Fibroblast of skin of right quadriceps (primary cell): ENCODE measurements at regions not wholly inside any gene's neighbourhood (a gene's known extent, or its start where the extent isn't known, plus 50 kb on each side); places are given as distances from the start of the nearest gene placed in this dataset.
A peak's percentile ranks its signal among the peaks of the same experiment; 100 is the strongest.

Experiments
- DNase-seq: peaks from one replicate; pipeline ENCODE4 v3.0.0-alpha.2; 2013

DNA sequence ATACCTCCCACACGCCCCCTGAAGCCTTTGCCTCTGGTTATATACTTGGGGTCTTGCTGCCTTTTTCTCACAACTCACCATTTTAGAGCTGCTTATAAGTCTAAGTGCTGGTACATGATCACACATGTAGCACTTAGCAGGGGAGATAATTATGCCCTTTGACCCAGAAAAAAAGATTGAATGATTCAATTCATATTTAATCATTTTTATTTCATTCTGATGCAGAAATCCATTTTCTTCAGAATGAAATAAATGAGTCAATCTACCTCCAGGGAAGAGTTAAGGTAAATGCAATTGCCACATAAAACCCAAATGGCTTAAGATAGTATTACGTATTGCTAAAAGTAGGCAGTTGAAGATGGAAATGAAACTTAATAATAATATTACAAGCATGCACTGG, 414.6 kb upstream of the PRICKLE1 start:
- no peak for DNase-seq

GRCh38 chr12:42996869-42997431, 407.4 kb upstream of the PRICKLE1 start:
- DNase-seq = no peak

GRCh38 chr12:42992826-42993225, 403.3 kb upstream of the PRICKLE1 start:
- DNase-seq = peak; percentile 1

GRCh38 chr12:42990387-42990786, 400.8 kb upstream of the PRICKLE1 start:
- DNase-seq = no peak

DNA sequence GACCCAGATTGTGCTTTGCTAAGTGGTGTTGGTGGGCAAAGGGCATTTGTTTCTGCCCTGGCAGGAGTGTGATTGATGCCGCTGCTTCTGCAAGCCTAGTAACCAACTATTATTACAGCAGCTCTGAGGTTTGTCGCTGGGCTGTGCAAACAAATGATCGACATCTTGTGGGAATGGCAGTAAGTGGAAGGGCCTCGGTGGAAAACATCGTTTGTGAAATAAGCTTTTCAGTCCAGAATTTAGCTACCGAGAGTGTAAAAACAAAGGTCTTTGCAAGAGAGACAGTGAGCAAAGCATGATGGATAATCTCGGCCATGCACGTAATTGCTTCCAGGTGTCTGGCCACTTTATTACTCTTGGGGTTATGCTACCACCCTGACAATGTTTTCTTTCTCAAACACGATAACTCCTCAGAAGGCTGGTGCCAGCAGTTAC, 397.7 kb upstream of the PRICKLE1 start:
- DNase-seq = no peak

DNA sequence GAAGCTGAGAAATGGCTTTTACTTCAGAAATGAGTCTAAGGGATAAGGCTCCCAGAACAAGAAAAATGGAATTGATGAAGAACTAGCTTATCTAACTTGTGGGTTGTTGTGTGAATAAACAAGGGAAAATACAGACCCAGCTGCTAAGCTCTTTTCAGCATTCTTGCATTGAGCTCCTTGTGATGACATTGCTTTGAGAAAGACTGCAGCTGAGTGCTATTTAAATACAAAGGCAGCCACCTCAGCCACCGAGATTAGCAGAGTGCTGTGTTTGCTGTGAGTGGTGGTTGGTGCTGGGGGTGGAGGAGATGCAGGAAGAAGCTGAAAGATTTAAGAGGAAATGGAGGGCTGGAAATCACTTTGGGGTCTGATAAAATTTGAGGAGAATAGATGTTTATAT, 396.0 kb upstream of the PRICKLE1 start:
- no peak for DNase-seq

GRCh38 chr12:42982828-42983227, 393.3 kb upstream of the PRICKLE1 start:
- no peak for DNase-seq

DNA sequence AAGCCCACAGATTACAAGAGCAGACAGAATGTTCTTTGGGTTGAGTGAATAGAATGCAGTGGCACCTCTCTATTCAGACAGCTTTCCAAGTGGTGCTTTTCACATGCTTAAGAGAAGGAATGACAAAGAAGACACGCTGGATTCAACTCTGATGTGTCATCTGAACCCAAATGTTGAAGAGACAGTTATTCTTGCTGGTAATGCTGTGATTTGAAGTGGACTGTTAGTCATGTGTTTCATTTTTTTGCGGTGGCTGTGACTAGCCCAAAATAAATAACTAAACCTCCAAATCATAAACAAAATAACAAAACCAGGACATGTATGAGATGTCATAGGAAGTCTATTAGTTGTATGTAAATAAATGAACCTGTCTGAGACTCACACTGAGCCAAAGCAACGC, 391.8 kb upstream of the PRICKLE1 start:
- no peak for DNase-seq

DNA sequence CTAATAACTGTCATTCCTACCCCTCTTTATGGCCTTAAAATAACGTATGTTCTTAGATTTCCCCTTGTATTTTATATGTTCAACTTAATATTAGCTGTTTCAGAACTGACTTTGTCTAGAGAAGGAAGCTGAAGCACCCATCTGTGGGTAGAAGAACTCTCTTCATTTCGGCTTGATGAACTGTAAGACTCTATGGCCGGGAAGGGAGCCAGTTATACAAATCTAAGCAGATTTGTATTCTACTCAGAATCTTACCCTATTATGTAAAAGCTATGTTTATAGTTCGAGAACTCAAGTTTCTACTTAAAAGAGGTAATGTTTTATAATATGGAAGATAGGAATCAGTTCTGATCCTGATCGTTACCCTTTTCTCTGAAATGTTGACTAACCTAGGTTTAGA, 390.9 kb upstream of the PRICKLE1 start:
- no peak for DNase-seq

- DNase-seq = no peak
Observed at GRCh38 chr12:42979746-42980145, 390.2 kb upstream of the PRICKLE1 start.

DNA sequence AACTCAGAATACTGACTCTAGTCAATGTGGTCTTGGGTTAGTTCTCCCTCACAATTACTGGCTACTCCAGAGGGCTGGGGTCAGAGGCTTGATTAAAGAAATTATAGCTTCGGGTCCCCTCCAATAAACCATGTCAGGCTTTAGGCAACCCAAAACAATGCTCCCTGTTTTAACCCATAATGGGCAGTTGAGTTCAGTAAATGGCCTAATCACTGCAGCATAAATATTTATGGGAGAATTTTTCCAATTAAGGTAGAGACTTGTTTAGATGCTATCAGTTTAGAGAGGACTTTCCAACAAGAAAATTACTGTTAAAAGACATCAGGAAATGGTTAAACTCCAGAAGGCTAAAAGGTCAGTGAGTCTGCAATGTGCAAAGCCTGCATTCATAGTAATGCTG, 389.2 kb upstream of the PRICKLE1 start:
- DNase-seq = no peak

DNA sequence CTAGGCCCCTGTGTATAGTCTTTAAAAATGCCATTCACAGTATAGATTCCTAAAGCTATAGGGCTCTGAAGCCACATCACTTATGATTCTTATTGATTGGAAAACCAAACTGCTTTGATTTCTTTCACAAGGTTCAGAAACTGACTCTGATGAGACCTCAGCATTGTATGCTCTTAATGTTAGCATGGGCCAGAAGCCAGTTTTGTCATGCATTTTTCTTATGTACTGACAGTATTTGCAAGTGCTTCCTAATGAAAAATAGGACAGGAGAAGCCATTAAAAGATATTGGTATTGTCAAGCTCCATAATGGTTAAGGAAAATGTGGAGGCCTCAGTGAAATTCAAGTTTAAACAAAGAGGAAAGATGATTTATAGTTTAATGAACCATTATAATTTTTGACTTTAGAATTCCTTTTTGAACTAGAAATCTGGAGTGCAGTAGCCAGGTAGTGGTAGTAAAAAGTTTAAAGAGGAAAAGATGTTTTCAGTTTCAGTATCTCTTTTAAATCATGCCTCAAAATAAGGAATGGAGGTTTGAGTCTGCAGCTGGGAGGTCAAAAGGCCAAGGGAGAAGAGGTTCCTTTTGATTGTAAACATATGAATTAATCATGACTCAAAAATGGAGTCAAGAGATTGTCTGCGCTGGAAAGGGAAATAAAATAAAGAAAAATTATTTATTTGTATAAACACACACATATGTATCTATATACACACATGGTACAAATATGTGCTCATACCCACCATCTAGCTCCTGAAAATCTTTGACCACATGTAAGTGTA, 388.1 kb upstream of the PRICKLE1 start:
- no peak for DNase-seq

GRCh38 chr12:42976620-42977019, 387.1 kb upstream of the PRICKLE1 start:
- DNase-seq = no peak

DNA sequence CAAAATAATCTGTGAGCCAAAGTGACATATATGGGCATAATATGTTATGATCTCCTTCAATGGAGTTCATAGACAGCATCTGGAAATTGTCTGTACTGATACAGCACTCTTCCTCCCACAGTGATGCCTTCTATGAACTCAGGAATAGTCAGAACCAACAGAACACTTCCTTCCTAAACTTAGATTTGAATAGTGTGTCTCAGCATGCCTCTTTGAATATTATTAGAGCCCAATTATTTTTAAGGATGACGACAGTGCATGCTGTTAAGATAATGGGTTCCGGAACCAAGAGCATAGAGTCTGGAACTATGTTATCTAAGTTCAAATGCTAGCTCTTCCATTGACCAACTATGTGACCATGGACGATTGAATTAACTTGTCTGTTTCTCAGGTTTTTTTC, 386.6 kb upstream of the PRICKLE1 start:
- no peak for DNase-seq

DNA sequence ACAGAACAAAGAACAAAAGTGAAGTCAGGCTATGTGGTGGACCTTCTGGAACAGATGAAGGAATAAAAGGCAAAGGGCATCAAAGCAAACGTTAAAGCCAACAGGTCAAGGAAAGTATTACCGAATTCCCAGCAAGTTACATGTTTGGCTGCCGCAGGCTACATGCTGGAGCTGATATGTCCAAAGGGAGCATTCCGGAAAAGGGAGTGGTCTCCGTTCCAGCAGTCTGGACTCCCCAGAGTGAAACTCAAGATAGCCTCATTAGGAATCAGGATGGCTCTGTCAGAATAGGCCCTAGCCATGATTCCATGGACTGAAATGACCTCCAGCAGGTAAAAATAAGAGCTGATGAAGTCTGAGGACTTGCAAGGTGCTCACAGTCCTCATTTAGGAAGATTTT, 379.8 kb upstream of the PRICKLE1 start:
- DNase-seq = no peak

DNA sequence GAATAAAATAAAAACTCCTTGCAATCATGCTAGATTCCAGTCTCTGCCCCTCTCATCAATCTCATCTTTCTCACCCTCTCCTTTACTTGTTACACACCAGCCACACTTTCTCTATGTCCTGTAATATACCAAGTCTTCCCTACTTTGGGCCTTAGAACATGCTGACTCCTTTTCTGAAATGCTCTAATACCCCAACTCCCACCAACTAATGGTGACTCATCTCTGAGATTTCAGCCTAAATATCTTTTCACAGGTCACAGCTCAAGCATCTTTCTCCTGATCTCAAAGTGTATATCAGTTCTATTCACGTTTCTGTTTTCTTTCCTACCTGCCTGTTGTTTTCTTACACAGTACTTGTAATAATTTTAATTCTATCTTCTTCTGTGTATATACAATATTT, 378.9 kb upstream of the PRICKLE1 start:
- no peak for DNase-seq

- no peak for DNase-seq
Observed at GRCh38 chr12:42967850-42968249, 378.3 kb upstream of the PRICKLE1 start.

GRCh38 chr12:42963988-42964387, 374.4 kb upstream of the PRICKLE1 start:
- DNase-seq = no peak

GRCh38 chr12:42962384-42962783, 372.8 kb upstream of the PRICKLE1 start:
- no peak for DNase-seq

- peak; percentile 75 for DNase-seq
Observed at GRCh38 chr12:42961395-42961794, 371.8 kb upstream of the PRICKLE1 start.

DNA sequence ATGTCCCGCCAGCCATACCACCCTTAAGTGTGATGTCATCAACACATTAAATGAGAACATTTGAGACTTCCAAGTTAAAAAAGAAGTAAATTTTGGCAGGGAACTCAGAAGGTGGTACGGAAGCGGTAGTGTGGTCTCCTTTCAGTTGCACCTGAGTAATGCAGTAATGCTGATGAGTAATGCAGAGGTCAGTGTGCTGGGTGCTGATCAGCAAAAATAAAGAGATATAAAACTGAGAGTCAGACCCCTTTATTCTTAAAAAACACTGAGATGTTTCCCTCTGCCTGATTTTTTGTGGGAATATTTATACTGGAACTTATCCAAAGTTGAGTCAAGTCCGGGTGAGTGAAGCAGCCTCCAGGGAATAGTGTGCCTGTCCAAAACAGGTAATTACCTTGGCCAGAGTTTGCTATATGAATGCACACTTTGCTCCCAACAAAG, 370.6 kb upstream of the PRICKLE1 start:
- DNase-seq = peak; percentile 23

GRCh38 chr12:42958291-42958674, 368.7 kb upstream of the PRICKLE1 start:
- no peak for DNase-seq

DNA sequence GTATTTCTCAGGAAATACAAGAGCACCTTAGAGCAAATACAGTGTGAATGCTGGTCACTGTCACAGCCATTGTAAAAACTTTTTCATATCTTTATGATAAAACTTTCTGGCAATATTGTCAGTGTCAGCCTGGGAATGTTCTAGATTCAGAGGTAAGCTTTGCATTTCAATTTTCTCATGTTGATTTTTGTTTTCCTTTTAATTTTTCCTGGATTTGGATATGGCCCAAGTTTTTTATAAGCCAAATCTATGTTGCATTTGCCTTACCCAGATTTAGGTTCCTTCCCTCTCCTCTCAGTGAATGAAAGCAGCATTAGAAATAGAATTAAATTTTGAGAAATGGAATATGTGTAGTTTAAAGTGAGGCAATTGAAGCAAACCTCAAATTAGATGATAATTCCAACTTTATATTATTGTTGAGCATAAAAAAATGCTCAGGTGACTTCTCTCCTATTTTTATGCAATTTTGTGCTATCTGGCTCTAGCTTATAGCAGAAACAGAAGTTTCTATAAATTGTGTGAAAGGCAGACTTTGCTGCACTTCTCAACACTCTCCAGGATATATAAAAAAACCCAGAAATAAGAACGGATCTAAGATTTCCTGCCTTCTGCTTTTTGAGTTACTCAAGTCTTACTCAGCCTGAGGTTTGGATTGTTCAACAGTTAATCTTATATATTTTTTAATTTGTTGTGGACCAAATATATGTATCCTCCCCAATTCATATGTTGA, 368.2 kb upstream of the PRICKLE1 start:
- no peak for DNase-seq

GRCh38 chr12:42957136-42957535, 367.6 kb upstream of the PRICKLE1 start:
- no peak for DNase-seq
